C1 segment of cervical spinal cord (tissue), 14 donors: ENCODE measurements at regions not wholly inside any gene's neighbourhood (a gene's known extent, or its start where the extent isn't known, plus 50 kb on each side); places are given as distances from the start of the nearest gene placed in this dataset.

Experiments
- DNase-seq, 14 donors: peaks; one replicate each; lab custom pipeline; 2025; lab: John Stamatoyannopoulos, UW

GRCh38 chr2:12253167-12253778 is 463.5 kb upstream of the TRIB2 start:
- no peak for DNase-seq

- no peak for DNase-seq
Observed at GRCh38 chr2:12254280-12254860, 462.4 kb upstream of the TRIB2 start.

- DNase-seq: no peak
Observed at GRCh38 chr2:12256206-12256605, 460.5 kb upstream of the TRIB2 start.

GRCh38 chr2:12257476-12257875 is 459.3 kb upstream of the TRIB2 start:
- DNase-seq: no peak

GRCh38 chr2:12259493-12259892 is 457.2 kb upstream of the TRIB2 start:
- no peak for DNase-seq

GRCh38 chr2:12261986-12262680 is 454.6 kb upstream of the TRIB2 start:
- DNase-seq: peak in 1 of 14 donors; percentile 26

GRCh38 chr2:12262681-12263436 is 453.9 kb upstream of the TRIB2 start:
- peak in 1 of 14 donors; percentile 76 for DNase-seq

- no peak for DNase-seq
Observed at GRCh38 chr2:12263730-12264129, 453.0 kb upstream of the TRIB2 start.

GRCh38 chr2:12264146-12264545 is 452.6 kb upstream of the TRIB2 start:
- no peak for DNase-seq

- no peak for DNase-seq
Observed at GRCh38 chr2:12265646-12266045, 451.1 kb upstream of the TRIB2 start.

GRCh38 chr2:12267042-12267441 is 449.7 kb upstream of the TRIB2 start:
- DNase-seq: no peak

- no peak for DNase-seq
Observed at GRCh38 chr2:12269041-12269972, 447.4 kb upstream of the TRIB2 start.

- no peak for DNase-seq
Observed at GRCh38 chr2:12270876-12271588, 445.7 kb upstream of the TRIB2 start.

- no peak for DNase-seq
Observed at GRCh38 chr2:12271589-12271984, 445.1 kb upstream of the TRIB2 start.

- no peak for DNase-seq
Observed at GRCh38 chr2:12273111-12273510, 443.6 kb upstream of the TRIB2 start.

- no peak for DNase-seq
Observed at GRCh38 chr2:12274591-12274990, 442.1 kb upstream of the TRIB2 start.

- no peak for DNase-seq
Observed at GRCh38 chr2:12277241-12278034, 439.3 kb upstream of the TRIB2 start.

- DNase-seq: no peak
Observed at GRCh38 chr2:12278217-12278750, 438.5 kb upstream of the TRIB2 start.
